Neural cell (in vitro differentiated cells): ENCODE measurements at regions not wholly inside any gene's neighbourhood (a gene's known extent, or its start where the extent isn't known, plus 50 kb on each side); places are given as distances from the start of the nearest gene placed in this dataset.

Experiments
- H2AFZ ChIP-seq: fragments of 200-600, 300-800 bp; sonication (generic), shearing (Covaris generic); 2 replicates; pipeline ENCODE4 v1.6.0; 2014; ENCODE audit warnings: low read depth, mild to moderate bottlenecking, antibody characterized with exemption, low read length, moderate library complexity
- H3F3A ChIP-seq: fragments of 200-600 bp; shearing (Covaris generic); 2 replicates; pipeline ENCODE4 v1.6.1; 2016; ENCODE audit warnings: mild to moderate bottlenecking, moderate library complexity, mixed read lengths, antibody characterized with exemption, low read length; ENCODE audit not compliant: insufficient read depth, poor library complexity, severe bottlenecking
- H3K27ac ChIP-seq: fragments of 200-600, 300-800 bp; sonication (generic), shearing (Covaris generic); 2 replicates; pipeline ENCODE4 v1.5.1; 2014; ENCODE audit warnings: mild to moderate bottlenecking, low read length, moderate library complexity
- H3K27me3 ChIP-seq: fragments of 300-800, 200-600 bp; sonication (generic), shearing (Covaris generic); 2 replicates; pipeline ENCODE4 v1.6.0; 2014; ENCODE audit warnings: mild to moderate bottlenecking, low read depth, low read length, moderate library complexity; ENCODE audit not compliant: insufficient read depth
- H3K36me3 ChIP-seq: fragments of 300-800, 200-600 bp; sonication (generic), shearing (Covaris generic); 2 replicates; pipeline ENCODE4 v1.5.1; 2014; ENCODE audit warnings: mild to moderate bottlenecking, antibody characterized with exemption, low read length, moderate library complexity; ENCODE audit not compliant: insufficient read depth
- H3K4me2 ChIP-seq: fragments of 300-800, 200-600 bp; sonication (generic), shearing (Covaris generic); 2 replicates; pipeline ENCODE4 v1.6.0; 2014; ENCODE audit warnings: mild to moderate bottlenecking, low read length
- H3K4me3 ChIP-seq: fragments of 300-800, 200-600 bp; sonication (generic), shearing (Covaris generic); 2 replicates; pipeline ENCODE4 v1.5.1; 2014; ENCODE audit warnings: mild to moderate bottlenecking, low read length, moderate library complexity
- H3K79me2 ChIP-seq: fragments of 200-600 bp; shearing (Covaris generic); replicated peaks from 2 replicates; pipeline ENCODE4 v1.6.0; 2014; ENCODE audit warnings: mild to moderate bottlenecking, low read length, moderate library complexity; ENCODE audit not compliant: insufficient read depth
- H3K9ac ChIP-seq: fragments of 300-800, 200-600 bp; sonication (generic), shearing (Covaris generic); 2 replicates; pipeline ENCODE4 v1.6.1; 2016; ENCODE audit warnings: mild to moderate bottlenecking, low read length, mixed read lengths
- H3K9me2 ChIP-seq: fragments of 200-600 bp; shearing (Covaris generic); 2 replicates; pipeline ENCODE4 v1.6.1; 2016; ENCODE audit warnings: mild to moderate bottlenecking, low read length, mixed read lengths; ENCODE audit not compliant: insufficient read depth
- H3K9me3 ChIP-seq: fragments of 200-600, 300-800 bp; sonication (generic), shearing (Covaris generic); 2 replicates; pipeline ENCODE4 v1.6.1; 2016; ENCODE audit warnings: mild to moderate bottlenecking, mixed run types, low read length, moderate library complexity, mixed read lengths
- H4K20me1 ChIP-seq: fragments of 200-600 bp; shearing (Covaris generic); 2 replicates; pipeline ENCODE4 v1.6.1; 2016; ENCODE audit warnings: mild to moderate bottlenecking, mixed run types; ENCODE audit not compliant: insufficient read depth
- CTCF ChIP-seq: fragments of 450-650 bp; IDR thresholded peaks from 2 replicates; pipeline ENCODE4 v1.5.1; 2014; ENCODE audit warnings: antibody characterized with exemption, mild to moderate bottlenecking, moderate library complexity; ENCODE audit not compliant: poor library complexity, severe bottlenecking
- EP300 ChIP-seq: fragments of 450-650 bp; conservative IDR thresholded peaks from 2 replicates; pipeline ENCODE4 v1.6.1; 2014; ENCODE audit warnings: antibody characterized with exemption, mild to moderate bottlenecking, moderate library complexity; ENCODE audit not compliant: poor library complexity, severe bottlenecking
- EZH2 ChIP-seq: fragments of 200-600, 300-800 bp; shearing (Covaris generic), sonication (generic); IDR thresholded peaks from 2 replicates; pipeline ENCODE4 v1.6.1; 2014; ENCODE audit warnings: antibody characterized with exemption, low read length, borderline replicate concordance, mild to moderate bottlenecking; ENCODE audit not compliant: insufficient read depth, poor library complexity, severe bottlenecking
- MXI1 ChIP-seq: fragments of 450-650 bp; conservative IDR thresholded peaks from 2 replicates; pipeline ENCODE4 v1.6.1; 2014; ENCODE audit warnings: antibody characterized with exemption, mild to moderate bottlenecking; ENCODE audit not compliant: poor library complexity, severe bottlenecking
- POLR2AphosphoS5 ChIP-seq: IDR thresholded peaks from 2 replicates; pipeline ENCODE4 v1.6.1; 2012
- RAD21 ChIP-seq: fragments of 450-650 bp; conservative IDR thresholded peaks from 2 replicates; pipeline ENCODE4 v1.6.1; 2014; ENCODE audit warnings: antibody characterized with exemption, mild to moderate bottlenecking, moderate library complexity
- SMC3 ChIP-seq: fragments of 450-650 bp; conservative IDR thresholded peaks from 2 replicates; pipeline ENCODE4 v1.6.1; 2014; ENCODE audit warnings: antibody characterized with exemption, mild to moderate bottlenecking, moderate library complexity; ENCODE audit not compliant: poor library complexity
- TAF1 ChIP-seq: IDR thresholded peaks from 2 replicates; pipeline ENCODE4 v1.6.1; 2012; ENCODE audit warnings: low read depth
- TF ChIP-seq, protein P1 (sequence below): IDR thresholded peaks from 2 replicates; pipeline ENCODE4 v1.6.1; 2012; ENCODE audit warnings: borderline replicate concordance

DNA sequence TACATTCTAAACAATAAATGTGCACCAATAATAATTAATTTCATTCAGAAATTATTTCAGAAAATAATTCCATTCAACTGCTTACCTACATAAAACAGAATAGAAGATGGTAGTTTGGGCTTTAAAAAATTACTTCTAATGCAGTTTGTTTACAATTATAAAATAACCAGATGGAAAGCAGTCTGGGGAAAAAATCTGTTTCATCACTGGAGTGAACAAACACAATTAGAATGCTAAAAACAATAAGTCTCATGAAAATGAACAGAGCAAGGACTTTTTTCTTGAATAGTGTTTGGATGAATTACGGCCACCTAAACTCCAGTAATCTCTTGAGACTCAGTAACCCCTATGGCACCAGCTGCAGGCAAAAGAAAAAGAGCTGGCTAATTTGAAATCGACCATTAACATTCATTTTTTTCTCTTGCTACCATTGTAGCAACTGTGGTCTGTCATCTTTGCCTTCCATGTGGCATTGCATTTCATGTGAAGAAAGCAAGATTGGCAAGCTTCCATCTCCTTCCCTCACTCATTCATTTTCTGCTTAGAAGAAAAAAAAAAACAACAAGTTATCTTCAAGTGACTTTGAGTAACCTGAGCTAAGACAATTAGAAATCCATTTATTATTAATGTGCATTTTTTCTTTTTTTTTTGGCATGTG is 88.4 kb upstream of the CEP85L start:
- Histone ChIP-seq H3K9me3 (no peaks in the 10 kb centered on the region), H3K27me3 (no peaks in the 10 kb centered on the region), H3K79me2 (no peaks in the 10 kb centered on the region), H4K20me1 (no peaks in the 10 kb centered on the region), H3K4me3 (no peak overlapping the region), H3K4me2 (no peak overlapping the region), H3F3A (no peaks in the 10 kb centered on the region), H2AFZ (no peak overlapping the region), H3K9ac (no peak overlapping the region), H3K9me2 (no peaks in the 10 kb centered on the region), H3K27ac (no peak overlapping the region), H3K36me3 (no peaks in the 10 kb centered on the region)
- TF ChIP-seq, protein P1, sequence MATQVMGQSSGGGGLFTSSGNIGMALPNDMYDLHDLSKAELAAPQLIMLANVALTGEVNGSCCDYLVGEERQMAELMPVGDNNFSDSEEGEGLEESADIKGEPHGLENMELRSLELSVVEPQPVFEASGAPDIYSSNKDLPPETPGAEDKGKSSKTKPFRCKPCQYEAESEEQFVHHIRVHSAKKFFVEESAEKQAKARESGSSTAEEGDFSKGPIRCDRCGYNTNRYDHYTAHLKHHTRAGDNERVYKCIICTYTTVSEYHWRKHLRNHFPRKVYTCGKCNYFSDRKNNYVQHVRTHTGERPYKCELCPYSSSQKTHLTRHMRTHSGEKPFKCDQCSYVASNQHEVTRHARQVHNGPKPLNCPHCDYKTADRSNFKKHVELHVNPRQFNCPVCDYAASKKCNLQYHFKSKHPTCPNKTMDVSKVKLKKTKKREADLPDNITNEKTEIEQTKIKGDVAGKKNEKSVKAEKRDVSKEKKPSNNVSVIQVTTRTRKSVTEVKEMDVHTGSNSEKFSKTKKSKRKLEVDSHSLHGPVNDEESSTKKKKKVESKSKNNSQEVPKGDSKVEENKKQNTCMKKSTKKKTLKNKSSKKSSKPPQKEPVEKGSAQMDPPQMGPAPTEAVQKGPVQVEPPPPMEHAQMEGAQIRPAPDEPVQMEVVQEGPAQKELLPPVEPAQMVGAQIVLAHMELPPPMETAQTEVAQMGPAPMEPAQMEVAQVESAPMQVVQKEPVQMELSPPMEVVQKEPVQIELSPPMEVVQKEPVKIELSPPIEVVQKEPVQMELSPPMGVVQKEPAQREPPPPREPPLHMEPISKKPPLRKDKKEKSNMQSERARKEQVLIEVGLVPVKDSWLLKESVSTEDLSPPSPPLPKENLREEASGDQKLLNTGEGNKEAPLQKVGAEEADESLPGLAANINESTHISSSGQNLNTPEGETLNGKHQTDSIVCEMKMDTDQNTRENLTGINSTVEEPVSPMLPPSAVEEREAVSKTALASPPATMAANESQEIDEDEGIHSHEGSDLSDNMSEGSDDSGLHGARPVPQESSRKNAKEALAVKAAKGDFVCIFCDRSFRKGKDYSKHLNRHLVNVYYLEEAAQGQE: no peak
- TF ChIP-seq TAF1: no peak
- TF ChIP-seq EP300: no peak
- TF ChIP-seq SMC3: no peak
- no peak for TF ChIP-seq RAD21
- TF ChIP-seq EZH2: no peak
- TF ChIP-seq CTCF: no peak
- TF ChIP-seq MXI1: no peak
- no peak for TF ChIP-seq POLR2AphosphoS5

- no peak overlapping the region for H3K27ac ChIP-seq
- TF ChIP-seq EP300 (no peak), MXI1 (no peak), TAF1 (no peak), RAD21 (no peak), EZH2 (no peak), SMC3 (no peak), POLR2AphosphoS5 (no peak)
- TF ChIP-seq, protein P1: no peak
- H3K4me2 ChIP-seq: no peak overlapping the region
- no peaks in the 10 kb centered on the region for H4K20me1 ChIP-seq
- H3K9ac ChIP-seq: no peak overlapping the region
- no peak overlapping the region for H2AFZ ChIP-seq
- no peaks in the 10 kb centered on the region for H3F3A ChIP-seq
- H3K36me3 ChIP-seq: no peaks in the 10 kb centered on the region
- H3K79me2 ChIP-seq: no peaks in the 10 kb centered on the region
- H3K9me3 ChIP-seq: no peaks in the 10 kb centered on the region
- no peaks in the 10 kb centered on the region for H3K27me3 ChIP-seq
- H3K4me3 ChIP-seq: no peak overlapping the region
- no peaks in the 10 kb centered on the region for H3K9me2 ChIP-seq
These were observed 85.0 kb upstream of the CEP85L start for GRCh38 chr6:118736440-118736839.
